Loucy (cell line): ENCODE measurements at regions not wholly inside any gene's neighbourhood (a gene's known extent, or its start where the extent isn't known, plus 50 kb on each side); places are given as distances from the start of the nearest gene placed in this dataset.

Experiments used
- H2AFZ ChIP-seq: fragments of 200-600 bp; sonication (generic); 2 replicates; pipeline ENCODE4 v1.6.0; 2016; ENCODE audit warnings: antibody characterized with exemption, mild to moderate bottlenecking, low read length, moderate library complexity
- H3F3A ChIP-seq: fragments of 200-600 bp; 2 replicates; pipeline ENCODE4 v1.6.0; 2016; ENCODE audit warnings: antibody characterized with exemption, low read depth, mild to moderate bottlenecking
- H3K27me3 ChIP-seq: fragments of 200-600 bp; sonication (generic); 2 replicates; pipeline ENCODE4 v1.6.1; 2014; ENCODE audit warnings: low read length, mild to moderate bottlenecking; ENCODE audit not compliant: insufficient read depth, poor library complexity, severe bottlenecking
- H3K36me3 ChIP-seq: fragments of 200-600 bp; sonication (generic); 2 replicates; pipeline ENCODE4 v1.6.1; 2016; ENCODE audit warnings: low read length; ENCODE audit not compliant: insufficient read depth
- H3K4me1 ChIP-seq: fragments of 200-600 bp; sonication (generic); 2 replicates; pipeline ENCODE4 v1.5.1; 2014; ENCODE audit warnings: low read length, mild to moderate bottlenecking; ENCODE audit not compliant: insufficient read depth, poor library complexity, severe bottlenecking
- H3K4me2 ChIP-seq: fragments of 200-600 bp; sonication (generic); 2 replicates; pipeline ENCODE4 v1.6.0; 2014; ENCODE audit warnings: antibody characterized with exemption, low read length, low read depth, mild to moderate bottlenecking; ENCODE audit not compliant: poor library complexity, severe bottlenecking
- H3K4me3 ChIP-seq: fragments of 200-600 bp; sonication (generic); 2 replicates; pipeline ENCODE4 v1.5.1; 2014; ENCODE audit warnings: low read length, mild to moderate bottlenecking, mixed read lengths; ENCODE audit not compliant: poor library complexity, severe bottlenecking
- H3K79me2 ChIP-seq: fragments of 200-600 bp; sonication (generic); 2 replicates; pipeline ENCODE4 v1.6.1; 2014; ENCODE audit warnings: low read length; ENCODE audit not compliant: insufficient read depth
- H3K9ac ChIP-seq: fragments of 200-600 bp; sonication (generic); 2 replicates; pipeline ENCODE4 v1.6.0; 2014; ENCODE audit warnings: mild to moderate bottlenecking, low read depth, low read length, moderate library complexity; ENCODE audit not compliant: poor library complexity, severe bottlenecking
- H3K9me2 ChIP-seq: fragments of 200-600 bp; sonication (generic); replicated peaks from 2 replicates; pipeline ENCODE4 v1.6.1; 2016; ENCODE audit warnings: low read depth, low read length, mixed read lengths
- H3K9me3 ChIP-seq: fragments of 200-600 bp; sonication (generic); 2 replicates; pipeline ENCODE4 v1.6.1; 2014; ENCODE audit warnings: mild to moderate bottlenecking, antibody characterized with exemption, low read length, low read depth; ENCODE audit not compliant: insufficient read depth
- H4K20me1 ChIP-seq: fragments of 200-600 bp; sonication (generic); 2 replicates; pipeline ENCODE4 v1.6.0; 2014; ENCODE audit warnings: antibody characterized with exemption, low read length, mild to moderate bottlenecking; ENCODE audit not compliant: insufficient read depth, poor library complexity, severe bottlenecking
- EZH2phosphoT487 ChIP-seq: fragments of 200-600 bp; IDR thresholded peaks from 2 replicates; pipeline ENCODE4 v1.6.1; 2018; ENCODE audit warnings: antibody characterized with exemption, mild to moderate bottlenecking, moderate library complexity, borderline replicate concordance
- TF ChIP-seq, protein P1 (sequence below): fragments of 200-600 bp; sonication (generic); conservative IDR thresholded peaks from 2 replicates; pipeline ENCODE4 v1.5.1; 2014; ENCODE audit warnings: mild to moderate bottlenecking, antibody characterized with exemption, low read length

DNA sequence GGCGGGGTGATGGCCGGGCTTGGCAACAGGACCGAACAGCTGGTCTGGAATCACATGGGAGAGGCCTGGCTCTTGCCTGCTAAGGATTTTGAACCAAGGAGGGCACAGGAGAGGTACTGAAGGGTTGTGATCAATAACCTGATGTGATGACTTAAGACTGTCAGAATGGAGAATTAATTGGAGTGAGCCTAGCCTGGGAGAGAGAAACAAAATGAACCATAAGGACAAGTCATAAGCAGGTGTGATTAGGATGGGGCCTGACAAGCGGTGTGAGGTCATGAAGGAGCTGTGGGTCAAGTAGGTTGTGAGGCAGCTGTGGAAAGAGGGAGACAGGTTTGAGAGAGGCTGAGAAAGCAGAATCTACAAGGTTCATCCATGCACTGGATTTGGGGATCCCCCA is 104.6 kb downstream of the MED10 start:
- no peaks in the 10 kb centered on the region for H3K27me3 ChIP-seq
- H3K9me2 ChIP-seq, result no peaks in the 10 kb centered on the region
- no peaks in the 10 kb centered on the region for H3F3A ChIP-seq
- no peak for TF ChIP-seq EZH2phosphoT487
- TF ChIP-seq, protein P1, sequence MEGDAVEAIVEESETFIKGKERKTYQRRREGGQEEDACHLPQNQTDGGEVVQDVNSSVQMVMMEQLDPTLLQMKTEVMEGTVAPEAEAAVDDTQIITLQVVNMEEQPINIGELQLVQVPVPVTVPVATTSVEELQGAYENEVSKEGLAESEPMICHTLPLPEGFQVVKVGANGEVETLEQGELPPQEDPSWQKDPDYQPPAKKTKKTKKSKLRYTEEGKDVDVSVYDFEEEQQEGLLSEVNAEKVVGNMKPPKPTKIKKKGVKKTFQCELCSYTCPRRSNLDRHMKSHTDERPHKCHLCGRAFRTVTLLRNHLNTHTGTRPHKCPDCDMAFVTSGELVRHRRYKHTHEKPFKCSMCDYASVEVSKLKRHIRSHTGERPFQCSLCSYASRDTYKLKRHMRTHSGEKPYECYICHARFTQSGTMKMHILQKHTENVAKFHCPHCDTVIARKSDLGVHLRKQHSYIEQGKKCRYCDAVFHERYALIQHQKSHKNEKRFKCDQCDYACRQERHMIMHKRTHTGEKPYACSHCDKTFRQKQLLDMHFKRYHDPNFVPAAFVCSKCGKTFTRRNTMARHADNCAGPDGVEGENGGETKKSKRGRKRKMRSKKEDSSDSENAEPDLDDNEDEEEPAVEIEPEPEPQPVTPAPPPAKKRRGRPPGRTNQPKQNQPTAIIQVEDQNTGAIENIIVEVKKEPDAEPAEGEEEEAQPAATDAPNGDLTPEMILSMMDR, result no peak
- no peak overlapping the region for H3K4me2 ChIP-seq
- H3K9ac ChIP-seq, result no peak overlapping the region
- H3K79me2 ChIP-seq, result no peaks in the 10 kb centered on the region
- H2AFZ ChIP-seq, result no peak overlapping the region
- no peaks in the 10 kb centered on the region for H3K36me3 ChIP-seq
- no peaks in the 10 kb centered on the region for H4K20me1 ChIP-seq
- no peaks in the 10 kb centered on the region for H3K4me1 ChIP-seq
- H3K9me3 ChIP-seq, result 0 out of 2 replicates have a peak, but pooled peaks cover 5% of the 10 kb centered on the region
- no peak overlapping the region for H3K4me3 ChIP-seq

DNA sequence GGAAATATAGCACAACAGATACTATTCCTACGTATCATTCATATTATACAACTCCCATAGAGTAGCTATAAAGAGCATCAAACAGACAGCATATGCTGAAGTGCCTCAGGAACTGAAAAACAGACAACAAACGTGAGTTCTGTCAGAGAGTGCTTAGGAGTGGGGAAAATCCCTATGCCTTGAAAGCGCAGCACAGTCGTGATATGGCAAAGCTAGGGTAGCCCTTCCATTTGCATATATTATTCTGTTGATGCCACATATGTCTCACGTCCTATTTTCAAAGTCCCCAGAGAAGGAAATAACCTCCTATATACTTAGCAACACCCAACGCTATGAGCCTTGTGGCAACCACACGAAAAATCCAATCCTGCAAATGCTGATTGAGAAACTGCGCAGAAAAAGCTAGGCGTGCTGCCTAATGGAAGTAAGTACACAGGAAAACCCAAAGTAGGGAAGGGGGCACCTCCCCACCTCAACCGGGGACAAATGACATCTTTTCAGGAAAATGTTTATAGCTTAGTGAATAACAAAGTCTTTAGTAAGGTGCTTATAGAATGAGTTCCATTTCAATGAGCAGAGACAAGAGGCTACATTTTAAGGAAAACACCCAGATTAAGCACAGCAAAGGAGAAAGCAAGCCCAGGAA is 105.1 kb downstream of the MED10 start:
- Histone ChIP-seq H2AFZ (no peak overlapping the region), H3K9me3 (0 out of 2 replicates have a peak, but pooled peaks cover 5% of the 10 kb centered on the region), H3K4me2 (no peak overlapping the region), H3K4me3 (no peak overlapping the region), H3K4me1 (no peaks in the 10 kb centered on the region), H3K27me3 (no peaks in the 10 kb centered on the region), H3K9ac (no peak overlapping the region), H3K36me3 (no peaks in the 10 kb centered on the region), H4K20me1 (no peaks in the 10 kb centered on the region), H3K79me2 (no peaks in the 10 kb centered on the region), H3F3A (no peaks in the 10 kb centered on the region), H3K9me2 (no peaks in the 10 kb centered on the region)
- TF ChIP-seq, protein P1, result no peak
- no peak for TF ChIP-seq EZH2phosphoT487

DNA sequence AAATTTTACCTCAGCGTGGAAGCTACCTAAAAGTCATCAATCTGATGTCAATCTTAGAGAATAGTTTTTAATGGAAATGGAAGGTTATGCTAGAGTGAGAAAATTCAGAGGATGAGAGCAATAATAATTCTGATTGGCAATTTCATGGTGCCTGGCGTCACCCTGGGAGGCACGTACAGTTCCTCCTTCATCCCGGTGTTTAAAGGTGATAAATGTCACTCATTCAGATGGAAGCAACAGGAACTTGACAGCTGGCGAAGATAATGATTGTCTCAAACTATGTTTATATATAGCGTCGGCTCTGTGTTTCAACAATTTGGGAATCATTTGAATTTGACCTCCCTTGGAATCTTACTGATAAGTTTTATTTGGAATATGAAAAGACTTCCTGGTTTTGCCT is 108.4 kb downstream of the MED10 start:
- H3K9me3 ChIP-seq, result 0 out of 2 replicates have a peak, but pooled peaks cover 5% of the 10 kb centered on the region
- H3K27me3 ChIP-seq, result no peaks in the 10 kb centered on the region
- no peaks in the 10 kb centered on the region for H3K9me2 ChIP-seq
- no peak overlapping the region for H2AFZ ChIP-seq
- H3F3A ChIP-seq, result no peaks in the 10 kb centered on the region
- no peaks in the 10 kb centered on the region for H3K36me3 ChIP-seq
- H3K9ac ChIP-seq, result no peak overlapping the region
- H3K4me1 ChIP-seq, result no peaks in the 10 kb centered on the region
- no peaks in the 10 kb centered on the region for H4K20me1 ChIP-seq
- no peak overlapping the region for H3K4me2 ChIP-seq
- H3K4me3 ChIP-seq, result no peak overlapping the region
- TF ChIP-seq EZH2phosphoT487, result no peak
- TF ChIP-seq, protein P1, result no peak
- no peaks in the 10 kb centered on the region for H3K79me2 ChIP-seq
